Ovary (tissue), 7 donors: ENCODE measurements at regions not wholly inside any gene's neighbourhood (a gene's known extent, or its start where the extent isn't known, plus 50 kb on each side); places are given as distances from the start of the nearest gene placed in this dataset.

Experiments used
- DNase-seq, 5 donors: peaks; one replicate each; pipeline ENCODE4 v3.0.0-alpha.2; 2019 to 2020
- H3K27ac ChIP-seq, 2 donors: fragments of 200-600 bp; one replicate each; pipeline versions ENCODE4 v1.5.1 to v1.8.0; 2019 to 2022
- H3K27me3 ChIP-seq: fragments of 200-600 bp; one replicate; pipeline ENCODE4 v1.8.0; 2022
- H3K36me3 ChIP-seq: fragments of 200-600 bp; sonication (generic); one replicate; pipeline ENCODE4 v1.5.1; 2019
- H3K4me1 ChIP-seq: one replicate; pipeline ENCODE4 v1.8.1; 2013; ENCODE audit warnings: mild to moderate bottlenecking, moderate library complexity; ENCODE audit not compliant: insufficient read depth
- H3K4me3 ChIP-seq: fragments of 200-600 bp; sonication (generic); one replicate; pipeline ENCODE4 v1.5.1; 2017
- H3K9me3 ChIP-seq, 2 donors: fragments of 200-600 bp in 1 of 2; sonication (generic) in 1 of 2; one replicate each; pipeline versions ENCODE4 v1.5.1 to v1.8.1; 2013 to 2019; ENCODE audit warnings: mild to moderate bottlenecking in 1 of 2, moderate library complexity in 1 of 2
- EP300 ChIP-seq: sonication (generic); formaldehyde crosslinking; IDR thresholded peaks from one replicate; pipeline ENCODE4 v1.6.1; 2017; ENCODE audit warnings: antibody characterized with exemption
- POLR2A ChIP-seq: fragments of 450-650 bp; IDR thresholded peaks from one replicate; pipeline ENCODE4 v1.6.1; 2017; ENCODE audit warnings: antibody characterized with exemption, mild to moderate bottlenecking, moderate library complexity
- WGBS, 3 donors: extraction: QIAGEN DNeasy Blood & Tissue Kit in 1 of 3; methylation state at CpG; one replicate each; pipeline versions ENCODE4 v1.1.5 to v1.1.7; 2013 to 2017; 5-methylcytosine and 5-hydroxymethylcytosine counted together
- intact Hi-C, 4 donors: fragments of 100-400 bp; cut with DNase I; formaldehyde crosslinking; loops; one replicate each; pipeline versions ENCODE4 v1.11.0 to v1.15.1; 2022 to 2023
- TF ChIP-seq, protein P1 (sequence below), 3 donors: fragments of 450-650 bp in 2 of 3; fragments of 200-600 bp in 1 of 3; IDR thresholded peaks; one replicate each; pipeline versions ENCODE4 v1.5.1 to v1.8.0; 2016 to 2022; ENCODE audit warnings: antibody characterized with exemption in 3 of 3, mild to moderate bottlenecking in 1 of 3
- donor health status: DM: no; HTN: no; CAD: no; lungs with moderate emphysema.
- donor health status: DM: no; HTN: no; CAD: no.
- donor health status: Bipolar disorder and iron deficiency.
- donor health status: DM: no; HTN: no; CAD: no.
- donor health status: DM: yes; HTN: yes; CAD: no.

- DNase-seq, result no peak
- intact Hi-C loops, result no loop called here
- peaks cover 0 to 5% of the 10 kb centered on the region in 2 donors for H3K9me3 ChIP-seq
- no peak overlapping the region for H3K27ac ChIP-seq
- TF ChIP-seq, protein P1, sequence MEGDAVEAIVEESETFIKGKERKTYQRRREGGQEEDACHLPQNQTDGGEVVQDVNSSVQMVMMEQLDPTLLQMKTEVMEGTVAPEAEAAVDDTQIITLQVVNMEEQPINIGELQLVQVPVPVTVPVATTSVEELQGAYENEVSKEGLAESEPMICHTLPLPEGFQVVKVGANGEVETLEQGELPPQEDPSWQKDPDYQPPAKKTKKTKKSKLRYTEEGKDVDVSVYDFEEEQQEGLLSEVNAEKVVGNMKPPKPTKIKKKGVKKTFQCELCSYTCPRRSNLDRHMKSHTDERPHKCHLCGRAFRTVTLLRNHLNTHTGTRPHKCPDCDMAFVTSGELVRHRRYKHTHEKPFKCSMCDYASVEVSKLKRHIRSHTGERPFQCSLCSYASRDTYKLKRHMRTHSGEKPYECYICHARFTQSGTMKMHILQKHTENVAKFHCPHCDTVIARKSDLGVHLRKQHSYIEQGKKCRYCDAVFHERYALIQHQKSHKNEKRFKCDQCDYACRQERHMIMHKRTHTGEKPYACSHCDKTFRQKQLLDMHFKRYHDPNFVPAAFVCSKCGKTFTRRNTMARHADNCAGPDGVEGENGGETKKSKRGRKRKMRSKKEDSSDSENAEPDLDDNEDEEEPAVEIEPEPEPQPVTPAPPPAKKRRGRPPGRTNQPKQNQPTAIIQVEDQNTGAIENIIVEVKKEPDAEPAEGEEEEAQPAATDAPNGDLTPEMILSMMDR (IDR thresholded peaks at IDR 0.05), result no peak
- no peak for TF ChIP-seq EP300
- H3K27me3 ChIP-seq, result no peaks in the 10 kb centered on the region
- no peaks in the 10 kb centered on the region for H3K36me3 ChIP-seq
- 27 to 33% (median 28%) methylated on average over 3 of the region's 3 CpGs for WGBS, 3 donors
- H3K4me1 ChIP-seq, result peaks cover 2% of the 10 kb centered on the region
- no peak overlapping the region for H3K4me3 ChIP-seq
These were observed 71.6 kb upstream of the ZNF280D start for GRCh38 chr15:56804938-56805337.

DNA sequence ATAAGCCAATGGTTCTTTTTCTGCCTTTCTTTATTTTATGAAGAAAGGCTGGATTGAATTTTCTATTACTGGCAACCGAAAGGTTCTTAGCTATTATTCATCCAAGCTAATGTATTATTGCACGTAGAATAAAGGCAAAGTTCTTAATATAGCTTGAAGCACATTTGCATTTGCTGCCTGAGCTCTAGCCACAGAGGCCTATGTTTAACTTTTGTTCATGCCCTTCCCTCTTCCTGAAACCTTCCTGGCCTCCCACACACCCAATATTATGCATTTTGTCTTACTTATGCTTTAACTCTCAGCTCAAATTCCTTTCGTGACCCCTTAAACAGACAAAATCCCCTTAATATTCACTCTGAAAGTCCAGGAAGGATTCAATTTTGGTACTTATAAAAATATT, 71.0 kb upstream of the ZNF280D start:
- WGBS, 3 donors, result 91 to 97% (median 93%) methylated on average over 3 of the region's 3 CpGs
- H3K4me3 ChIP-seq, result no peak overlapping the region
- H3K27ac ChIP-seq, result no peak overlapping the region
- H3K36me3 ChIP-seq, result no peaks in the 10 kb centered on the region
- no peak for DNase-seq
- peaks cover 0 to 5% of the 10 kb centered on the region in 2 donors for H3K9me3 ChIP-seq
- peaks cover 2% of the 10 kb centered on the region for H3K4me1 ChIP-seq
- TF ChIP-seq, protein P1 (IDR thresholded peaks at IDR 0.05), result no peak
- TF ChIP-seq POLR2A, result no peak
- no peak for TF ChIP-seq EP300
- H3K27me3 ChIP-seq, result no peaks in the 10 kb centered on the region
- intact Hi-C loops, result no loop called here

- Histone ChIP-seq H3K27me3 (no peaks in the 10 kb centered on the region), H3K27ac (no peak overlapping the region), H3K36me3 (no peaks in the 10 kb centered on the region), H3K4me1 (peaks cover 2% of the 10 kb centered on the region), H3K4me3 (no peak overlapping the region), H3K9me3 (no peaks in the 10 kb centered on the region)
- no peak for DNase-seq
- 85 to 95% (median 93%) methylated on average over 1 of the region's 1 CpG for WGBS, 3 donors
- TF ChIP-seq POLR2A, result no peak
- TF ChIP-seq, protein P1 (IDR thresholded peaks at IDR 0.05), result no peak
- no peak for TF ChIP-seq EP300
- intact Hi-C loops, result no loop called here
These were observed 68.9 kb upstream of the ZNF280D start for GRCh38 chr15:56802161-56802560.

DNA sequence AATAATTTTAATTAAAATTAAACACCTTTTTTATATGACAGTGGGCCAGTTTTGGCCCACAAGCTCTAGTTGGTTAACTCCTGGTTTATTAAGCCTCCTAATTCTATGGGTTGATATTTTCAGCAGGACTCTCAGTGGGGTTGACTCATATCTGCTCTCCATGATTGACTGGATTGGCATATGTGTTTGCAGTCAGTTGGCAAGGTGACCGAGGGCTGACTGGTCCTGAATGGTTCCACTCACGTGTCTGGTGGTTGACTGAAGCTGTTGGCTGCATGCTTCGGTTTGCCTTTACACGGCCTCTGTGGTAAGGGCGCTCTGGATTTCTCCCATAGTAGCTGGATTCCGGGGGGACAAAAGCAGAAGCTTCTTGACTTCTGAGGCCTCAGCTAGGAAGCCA, 65.3 kb upstream of the ZNF280D start:
- Histone ChIP-seq H3K27ac (no peak overlapping the region), H3K4me1 (no peaks in the 10 kb centered on the region), H3K36me3 (no peaks in the 10 kb centered on the region), H3K4me3 (no peak overlapping the region), H3K9me3 (no peaks in the 10 kb centered on the region), H3K27me3 (no peaks in the 10 kb centered on the region)
- TF ChIP-seq POLR2A, result no peak
- TF ChIP-seq EP300, result no peak
- TF ChIP-seq, protein P1 (IDR thresholded peaks at IDR 0.05), result no peak
- DNase-seq, result no peak
- WGBS, 3 donors, result 91 to 97% (median 97%) methylated on average over 6 of the region's 6 CpGs
- intact Hi-C loops, result no loop called here
